ENCODE measurements at regions not wholly inside any gene's neighbourhood (a gene's known extent, or its start where the extent isn't known, plus 50 kb on each side); places are given as distances from the start of the nearest gene placed in this dataset.
"Not testable (repeated sequence)": the region's sequence is repeated elsewhere in the genome, so short reads cannot be mapped to it uniquely, and the experiment has no call there.

DNA sequence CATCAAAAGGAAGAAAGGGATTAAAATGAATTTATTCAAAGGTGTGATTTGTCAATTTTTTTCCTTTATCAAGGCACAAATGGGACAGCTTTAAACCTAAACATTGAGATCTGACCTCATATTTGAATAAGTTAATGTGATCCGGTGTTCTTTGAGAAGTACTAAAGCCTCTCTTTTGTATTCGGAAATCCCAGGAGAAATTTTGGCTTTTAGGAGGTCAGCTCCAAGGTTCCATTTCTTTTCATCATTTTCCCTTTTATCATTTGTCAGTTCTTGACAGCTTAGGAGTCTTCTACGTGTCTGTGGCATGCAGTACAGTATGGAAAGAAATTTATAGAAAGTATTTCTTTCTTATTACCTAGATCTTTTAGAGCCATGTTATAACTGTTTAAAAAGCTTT, 873.4 kb upstream of the CDH8 start:
- no peak for DNase-seq

- no peak for DNase-seq
Measured at GRCh38 chr16:62907562-62907961, 871.3 kb upstream of the CDH8 start.

DNA sequence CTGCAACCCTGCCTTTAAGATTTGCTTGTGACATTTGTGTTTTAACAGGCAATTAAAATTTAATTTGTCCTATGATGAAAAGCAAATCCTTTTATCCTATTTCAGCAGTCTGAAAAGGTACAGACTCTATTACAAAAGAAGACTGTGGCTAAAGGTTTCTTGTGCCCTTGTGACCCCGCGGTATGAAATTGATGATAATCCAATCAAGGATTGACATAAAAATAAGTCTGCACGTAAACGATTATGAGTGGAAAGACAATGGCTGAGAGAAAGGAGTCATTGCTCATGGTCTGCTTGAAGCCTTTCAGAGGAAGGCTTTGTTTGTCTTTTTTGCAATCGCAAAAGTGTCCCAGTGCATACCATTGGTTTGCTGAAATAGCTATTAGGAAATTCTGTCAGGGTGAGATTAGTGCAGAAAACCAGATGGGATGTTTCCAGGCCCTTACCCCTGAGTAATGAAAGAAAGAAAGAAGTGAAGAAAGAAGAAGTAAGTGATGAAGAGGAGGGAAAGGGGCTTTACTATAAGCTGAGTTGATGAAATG, 867.8 kb upstream of the CDH8 start:
- DNase-seq, result no peak

DNA sequence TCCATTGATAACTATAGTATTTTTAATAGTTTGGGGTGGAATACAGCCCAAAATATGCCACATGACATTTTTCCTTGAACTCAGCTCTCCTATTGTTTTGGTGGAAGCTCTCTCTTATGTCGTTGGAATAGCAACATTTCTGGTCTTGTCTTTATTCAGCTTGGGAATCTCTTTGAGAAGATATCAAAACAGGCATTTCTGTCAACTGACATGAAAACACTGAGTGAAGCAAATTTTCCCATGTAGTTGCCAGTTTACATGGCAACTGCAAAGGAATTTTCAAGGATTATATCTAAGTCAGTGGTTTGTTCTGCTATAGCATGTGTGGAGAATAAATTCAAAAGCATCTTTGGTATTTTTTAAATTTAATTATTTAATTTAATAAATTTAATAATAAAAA, 863.5 kb upstream of the CDH8 start:
- no peak for DNase-seq

DNA sequence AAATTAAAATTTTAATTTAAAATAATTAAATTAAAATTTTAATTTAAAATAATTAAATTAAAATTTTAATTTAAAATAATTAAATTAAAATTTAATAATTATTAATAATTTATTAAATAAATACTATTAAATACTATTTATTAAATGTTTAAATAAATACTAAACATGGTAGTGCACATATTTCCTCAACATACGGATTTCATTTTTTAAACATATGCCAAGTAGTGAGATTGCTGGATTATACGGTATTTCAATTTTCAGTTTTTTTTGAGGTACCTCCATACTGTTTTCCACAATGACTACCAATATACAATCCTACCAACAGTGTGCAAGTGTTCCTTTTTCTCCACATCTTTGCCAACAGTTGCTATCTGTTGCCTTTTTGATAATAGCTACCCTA, 852.9 kb upstream of the CDH8 start:
- DNase-seq, result no peak

DNA sequence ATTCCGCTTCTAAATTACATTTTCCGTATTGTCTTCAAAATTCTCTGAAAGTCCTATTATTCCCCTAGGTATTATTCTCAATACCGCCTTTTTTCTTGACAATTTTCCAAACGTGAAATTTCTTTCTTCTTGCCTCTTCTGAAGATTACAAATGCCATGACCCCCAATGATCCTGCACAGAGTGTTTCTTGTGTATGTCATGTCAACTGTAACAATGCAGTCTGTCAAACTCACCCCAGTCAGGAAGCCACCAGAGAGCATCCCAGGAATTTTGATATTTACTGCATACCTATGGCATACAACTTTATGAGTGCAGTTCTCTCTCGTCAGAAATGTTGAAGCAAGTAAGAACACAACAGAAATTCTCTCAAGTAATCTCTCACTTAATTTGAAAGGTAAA, 847.3 kb upstream of the CDH8 start:
- no peak for DNase-seq

DNA sequence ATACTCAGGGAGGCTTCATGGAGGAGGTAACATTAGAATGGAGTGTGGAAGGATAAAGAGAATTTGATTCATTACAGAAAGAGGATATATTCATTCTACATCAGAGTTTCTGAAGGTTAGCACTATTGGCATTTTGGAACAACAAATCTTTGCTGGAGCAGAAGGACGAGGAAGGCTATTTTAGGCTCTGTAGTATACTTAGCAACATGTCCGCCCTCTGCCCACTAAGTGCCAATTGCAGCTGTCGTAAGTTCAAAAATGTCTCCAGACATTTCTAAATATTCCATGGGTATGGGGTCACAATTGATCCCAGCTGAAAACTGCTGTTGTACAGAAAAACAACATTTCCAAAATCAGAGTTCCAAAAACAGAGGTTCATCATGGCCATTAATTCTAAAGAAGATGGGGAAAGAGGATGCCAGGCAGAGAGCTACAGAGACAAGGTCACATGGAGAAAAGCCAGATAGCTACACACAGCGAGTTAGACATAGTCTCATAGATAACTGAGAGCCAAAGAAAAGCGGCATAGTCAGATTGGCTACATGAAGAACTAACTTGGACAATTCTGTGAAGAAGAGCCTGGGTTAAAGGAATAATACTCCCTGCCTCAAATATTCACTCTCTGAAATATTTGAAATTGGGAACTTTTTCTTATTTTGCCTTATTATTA, 846.4 kb upstream of the CDH8 start:
- no peak for DNase-seq

DNA sequence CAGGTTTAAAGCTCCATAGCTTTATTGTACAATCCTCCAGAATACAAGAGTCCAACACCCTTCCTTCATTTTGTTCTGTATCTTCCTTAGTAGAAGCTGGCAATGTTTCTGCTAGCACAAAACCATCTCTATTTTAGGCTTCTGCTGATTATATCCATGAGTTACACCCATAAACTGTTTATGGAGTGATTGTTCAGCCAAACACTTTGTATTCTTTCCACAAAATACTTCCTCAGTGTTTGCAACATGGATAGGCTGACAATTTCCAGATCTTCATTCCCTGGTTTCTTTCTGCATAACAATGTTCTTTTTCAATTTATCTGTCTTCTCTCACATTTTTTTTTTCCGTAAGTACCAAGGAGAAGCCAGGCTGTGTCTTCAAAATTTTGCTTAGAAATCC, 839.9 kb upstream of the CDH8 start:
- DNase-seq, result no peak

DNA sequence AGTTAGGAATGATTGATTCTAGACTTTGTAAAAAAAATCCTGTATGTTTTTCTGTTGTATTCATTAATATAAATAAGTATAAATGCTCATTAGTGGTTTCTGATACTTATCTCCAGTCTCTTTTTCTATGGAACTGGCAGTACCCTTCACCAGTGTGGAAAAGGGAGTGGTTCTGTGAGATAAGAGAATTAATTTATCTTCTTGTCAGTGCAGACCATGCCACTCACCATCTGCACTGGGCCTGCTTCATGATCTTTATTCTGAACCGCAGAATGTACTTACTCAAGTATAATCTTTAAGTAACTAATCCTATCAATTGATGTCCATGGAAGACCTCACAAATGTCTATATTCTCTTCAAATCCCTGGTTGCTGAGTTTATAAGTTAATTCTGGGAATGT, 836.1 kb upstream of the CDH8 start:
- no peak for DNase-seq

DNA sequence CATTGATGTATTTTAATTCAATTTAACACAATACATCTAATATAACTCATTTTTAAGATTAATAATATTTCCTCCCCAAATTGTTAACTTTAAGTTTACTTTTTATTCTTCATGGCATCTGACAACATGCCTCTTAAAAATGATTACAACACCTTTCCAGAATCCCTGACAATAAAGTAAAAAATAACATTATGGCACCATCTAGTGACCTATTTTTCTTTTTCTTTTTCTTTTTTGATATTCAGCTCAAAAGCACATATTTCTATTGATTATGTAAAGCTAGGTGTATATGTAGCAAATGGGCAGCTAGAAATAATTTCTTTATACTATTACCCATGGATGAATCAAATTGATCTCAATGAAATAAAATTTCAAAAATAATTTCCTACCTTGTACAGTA, 834.3 kb upstream of the CDH8 start:
- DNase-seq, result no peak

DNA sequence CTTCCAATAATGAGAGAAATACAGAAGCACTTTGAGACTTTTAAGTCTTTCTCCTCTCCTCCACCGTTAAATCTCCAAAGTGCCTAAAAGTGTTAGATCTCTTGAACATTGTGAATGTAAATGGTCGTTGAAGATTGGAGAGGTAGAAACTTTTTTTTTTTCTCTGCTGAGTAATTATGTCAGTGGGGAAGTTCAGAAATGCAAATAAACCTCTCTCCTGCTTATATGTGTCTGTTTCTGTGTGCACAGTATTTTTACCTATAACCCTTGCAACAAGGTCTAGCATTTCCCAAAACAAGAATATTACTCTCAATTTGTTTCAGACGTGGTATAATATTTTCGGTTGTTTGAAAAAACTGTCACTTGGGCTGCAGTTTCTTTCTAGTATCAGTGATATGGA, 833.6 kb upstream of the CDH8 start:
- DNase-seq, result no peak

GRCh38 chr16:62863139-62863538, 826.9 kb upstream of the CDH8 start:
- DNase-seq, result no peak

- DNase-seq, result no peak
Measured at GRCh38 chr16:62853887-62854286, 817.6 kb upstream of the CDH8 start.

DNA sequence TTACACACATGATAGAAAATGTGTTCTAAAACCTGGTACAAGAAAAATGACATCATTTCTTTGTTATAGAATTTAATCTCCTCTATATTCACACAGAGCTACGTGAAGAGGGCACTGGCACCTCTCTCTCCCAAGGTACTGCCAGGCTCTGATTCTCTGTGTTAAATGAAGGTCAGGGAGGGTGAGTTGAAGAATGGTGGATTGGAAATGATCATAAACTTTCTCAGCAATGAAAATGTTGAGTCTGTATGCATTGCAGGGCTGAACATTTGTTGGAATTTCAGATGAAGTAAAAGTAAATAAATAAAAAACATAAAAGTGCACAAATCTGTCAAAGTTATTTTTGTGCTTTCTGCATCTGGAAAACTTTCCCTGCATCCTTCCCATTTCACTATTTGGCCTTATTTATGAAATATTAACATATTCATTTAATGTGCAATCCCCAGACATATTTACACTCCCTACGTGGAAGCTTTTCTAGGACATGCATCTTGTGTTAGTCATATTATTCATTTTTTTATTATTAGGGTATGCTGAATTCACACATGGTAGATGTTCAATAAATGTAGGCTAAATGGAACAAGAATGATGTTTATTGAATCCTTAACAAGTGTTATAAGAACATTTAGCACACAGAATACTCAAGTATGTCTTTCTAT, 810.3 kb upstream of the CDH8 start:
- DNase-seq, result no peak

DNA sequence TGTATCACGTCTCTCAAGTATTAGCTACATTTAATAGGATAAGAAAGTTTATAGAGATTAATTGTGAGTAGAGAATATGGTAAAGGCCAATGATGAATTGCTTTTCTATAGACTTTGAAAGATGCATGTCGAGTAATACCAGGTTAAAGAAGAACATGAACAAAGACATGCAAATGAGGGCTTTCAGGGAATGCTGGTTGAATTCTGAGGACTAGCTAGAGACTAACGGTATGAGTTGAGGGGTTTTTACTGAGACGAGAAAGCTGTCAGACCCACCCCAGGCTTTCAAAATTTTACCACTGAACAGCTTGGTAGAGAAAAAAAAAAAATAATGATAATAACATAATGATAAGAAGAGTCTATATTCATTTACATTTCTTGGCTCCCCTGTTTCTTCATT, 796.0 kb upstream of the CDH8 start:
- DNase-seq, result no peak

DNA sequence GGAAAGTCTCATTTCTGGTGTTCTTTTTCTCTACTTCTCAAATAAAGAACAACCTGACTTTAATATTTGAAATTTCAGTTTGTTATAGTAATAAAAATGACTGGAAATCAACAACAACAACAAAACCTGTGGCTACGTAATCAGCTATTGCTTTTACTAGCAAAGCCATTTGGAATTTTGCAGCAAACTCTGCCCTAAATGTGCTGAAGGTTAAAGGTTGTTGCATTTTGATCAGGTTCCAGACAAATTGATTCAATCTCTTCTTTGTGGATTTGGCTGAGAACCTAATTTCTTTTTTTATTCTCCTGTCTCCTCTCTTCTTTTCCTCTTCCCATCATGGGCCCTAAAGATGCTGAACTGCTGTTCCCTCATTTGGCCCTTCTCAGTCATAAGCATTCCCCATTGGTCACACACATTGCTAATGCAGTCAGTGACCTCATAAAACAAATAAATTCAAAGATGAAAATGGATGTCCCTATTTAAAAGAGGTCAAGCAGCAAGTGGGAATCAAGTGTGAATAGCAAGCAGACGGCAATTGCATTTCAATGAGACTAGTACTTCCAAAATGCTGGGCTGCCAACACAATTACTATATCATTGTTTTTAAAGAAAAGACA, 795.1 kb upstream of the CDH8 start:
- DNase-seq, result no peak

- DNase-seq, result no peak
Measured at GRCh38 chr16:62829607-62830006, 793.4 kb upstream of the CDH8 start.

DNA sequence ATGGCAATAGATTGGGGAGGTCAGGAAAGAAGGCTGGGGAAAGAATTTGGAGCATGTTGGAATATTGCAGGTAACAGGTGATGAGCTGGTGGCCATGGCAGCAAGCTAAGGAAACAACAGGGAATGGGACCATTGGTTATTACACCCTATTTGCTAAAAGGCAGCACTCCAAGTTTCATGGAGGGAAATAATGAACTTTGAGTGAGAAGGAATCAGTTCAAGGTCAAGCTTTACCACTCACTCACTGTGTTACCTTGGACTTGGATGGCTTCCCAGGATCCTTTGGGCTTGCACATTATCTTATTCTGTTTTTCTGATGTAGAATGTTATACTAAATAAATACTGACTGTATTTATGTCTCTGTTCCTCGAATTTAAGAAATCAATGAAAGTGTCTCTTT, 792.8 kb upstream of the CDH8 start:
- no peak for DNase-seq

- DNase-seq, result no peak
Measured at GRCh38 chr16:62821824-62822223, 785.6 kb upstream of the CDH8 start.

DNA sequence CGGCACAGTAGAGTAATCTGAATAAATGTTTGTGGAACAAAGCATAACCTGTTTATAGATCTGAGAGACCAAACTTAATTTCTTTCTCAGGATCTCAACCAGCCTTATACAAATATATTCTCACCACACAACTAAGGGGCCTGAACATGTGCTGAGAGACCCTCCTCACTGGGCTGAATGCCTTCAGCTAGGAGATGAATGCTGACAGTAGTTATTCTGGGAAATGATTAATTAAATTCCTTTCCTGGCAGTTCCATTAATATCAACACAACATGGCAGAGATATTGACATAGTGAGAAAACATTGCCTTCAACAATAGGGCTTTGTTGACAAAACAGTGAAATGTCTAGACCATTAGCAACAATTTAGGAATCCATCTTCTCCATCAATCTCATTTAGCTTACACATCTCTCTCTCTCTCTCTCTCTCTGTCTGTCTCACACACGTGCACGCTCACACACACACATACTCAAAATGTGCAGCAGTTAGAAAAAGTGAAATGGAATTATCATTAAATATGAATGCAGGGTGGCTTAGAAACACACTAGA, 780.8 kb upstream of the CDH8 start:
- no peak for DNase-seq

GRCh38 chr16:62814891-62815290, 778.7 kb upstream of the CDH8 start:
- no peak for DNase-seq

DNA sequence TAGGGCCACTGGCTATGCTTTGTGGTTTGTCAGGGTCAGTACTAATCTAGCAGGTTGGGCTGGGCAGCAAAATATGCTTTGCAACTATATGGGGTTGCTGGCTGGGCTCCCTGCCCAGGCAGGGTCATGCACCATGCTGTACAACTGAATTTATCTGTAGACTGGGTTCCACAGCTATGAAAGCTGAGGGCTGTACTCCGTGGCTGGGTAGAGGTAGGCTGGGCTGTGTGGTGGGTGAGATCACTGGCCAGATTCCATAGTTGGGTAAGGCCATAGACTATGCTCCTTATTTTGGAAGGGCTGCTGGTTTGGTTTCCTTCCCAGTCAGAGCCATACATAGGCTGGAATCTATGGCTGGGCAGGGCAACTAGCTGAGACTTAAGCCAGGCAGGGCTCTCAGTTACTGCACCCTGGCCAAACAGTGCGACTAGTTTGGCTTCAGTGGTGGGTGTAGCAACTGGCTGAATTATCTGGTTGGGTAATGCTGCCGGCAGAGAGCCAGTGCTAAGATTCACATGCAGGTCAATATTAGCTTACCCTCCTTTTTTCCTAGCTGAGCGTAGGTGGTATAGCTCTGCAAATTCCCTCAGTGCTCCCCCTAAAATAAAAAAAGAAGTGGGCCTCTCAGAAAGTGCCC, 769.1 kb upstream of the CDH8 start:
- DNase-seq, result no peak

GRCh38 chr16:62794724-62795123, 758.5 kb upstream of the CDH8 start:
- DNase-seq, result no peak

DNA sequence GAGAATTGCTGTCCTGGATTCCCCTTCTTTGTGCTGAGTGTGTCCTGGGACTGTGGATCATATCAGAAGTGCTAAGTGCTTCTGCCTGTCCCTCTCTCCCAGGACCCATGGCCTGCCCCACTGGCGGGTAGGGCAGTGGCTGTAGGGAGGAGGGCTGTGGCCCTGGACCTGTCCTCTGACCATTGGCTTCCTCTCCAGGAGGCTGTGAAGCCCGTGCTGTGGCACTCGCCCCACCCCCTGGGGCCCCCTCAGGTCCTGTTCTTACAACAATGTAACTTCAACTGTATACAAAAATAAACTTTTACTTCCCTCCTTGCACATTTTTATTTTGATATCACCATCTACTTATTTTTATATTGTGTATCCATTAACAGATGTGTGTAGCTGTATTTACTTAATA, 743.8 kb upstream of the CDH8 start:
- not testable (repeated sequence) for DNase-seq

All from NCI-H2171 treated with DMSO at 0.1 percent for 48 hours (cell line).